Neutrophil (primary cell): ENCODE measurements at regions not wholly inside any gene's neighbourhood (a gene's known extent, or its start where the extent isn't known, plus 50 kb on each side); places are given as distances from the start of the nearest gene placed in this dataset.

Experiments
- H3K27ac ChIP-seq: fragments of 200-600 bp; sonication (generic); 2 replicates; pipeline ENCODE4 v1.5.1; 2016; ENCODE audit warnings: mild to moderate bottlenecking, moderate library complexity
- H3K27me3 ChIP-seq: fragments of 200-600 bp; sonication (generic); 2 replicates; pipeline ENCODE4 v1.6.0; 2016; ENCODE audit warnings: mild to moderate bottlenecking
- H3K36me3 ChIP-seq: fragments of 200-600 bp; sonication (generic); 2 replicates; pipeline ENCODE4 v1.5.1; 2017
- H3K4me1 ChIP-seq, 2 experiments: fragments of 200-600 bp in 1 of 2; sonication (generic) in 1 of 2; 1 replicate in 1 of 2; 2 replicates in 1 of 2; pipeline versions ENCODE4 v1.5.1 to v1.6.1; 2013 to 2016; ENCODE audit warnings: low read depth in 1 of 2, low read length in 1 of 2, mild to moderate bottlenecking in 1 of 2, moderate library complexity in 1 of 2; ENCODE audit not compliant: control insufficient read depth in 1 of 2, insufficient read depth in 1 of 2
- H3K4me3 ChIP-seq, 2 experiments: fragments of 200-600 bp in 1 of 2; sonication (generic) in 1 of 2; 1 replicate in 1 of 2; 2 replicates in 1 of 2; pipeline ENCODE4 v1.5.1; 2013 to 2016; ENCODE audit warnings: low read depth in 1 of 2, low read length in 1 of 2, mild to moderate bottlenecking in 1 of 2, moderate library complexity in 1 of 2
- H3K9me3 ChIP-seq: fragments of 200-600 bp; sonication (generic); 2 replicates; pipeline ENCODE4 v1.5.1; 2016
- CTCF ChIP-seq: fragments of 200-600 bp; sonication (generic); IDR thresholded peaks from 2 replicates; pipeline ENCODE4 v1.5.1; 2016; ENCODE audit warnings: antibody characterized with exemption

GRCh38 chr9:106772523-106773290 lies 90.3 kb upstream of the ZNF462 start:
- H3K27me3 ChIP-seq, result no peaks in the 10 kb centered on the region
- no peaks in the 10 kb centered on the region for H3K36me3 ChIP-seq
- no peak overlapping the region for H3K4me3 ChIP-seq
- H3K27ac ChIP-seq, result no peak overlapping the region
- no peak for TF ChIP-seq CTCF
- H3K4me1 ChIP-seq, result no peaks in the 10 kb centered on the region
- no peaks in the 10 kb centered on the region for H3K9me3 ChIP-seq

- Histone ChIP-seq H3K9me3 (no peaks in the 10 kb centered on the region), H3K36me3 (no peaks in the 10 kb centered on the region), H3K27me3 (no peaks in the 10 kb centered on the region), H3K4me1 (no peaks in the 10 kb centered on the region), H3K4me3 (no peak overlapping the region), H3K27ac (no peak overlapping the region)
- TF ChIP-seq CTCF, result no peak
Observed at GRCh38 chr9:106773750-106774149, 89.2 kb upstream of the ZNF462 start.

GRCh38 chr9:106775960-106776359 lies 87.0 kb upstream of the ZNF462 start:
- no peak overlapping the region for H3K27ac ChIP-seq
- TF ChIP-seq CTCF, result no peak
- H3K36me3 ChIP-seq, result no peaks in the 10 kb centered on the region
- no peaks in the 10 kb centered on the region for H3K9me3 ChIP-seq
- H3K4me3 ChIP-seq, result no peak overlapping the region
- H3K27me3 ChIP-seq, result no peaks in the 10 kb centered on the region
- no peaks in the 10 kb centered on the region for H3K4me1 ChIP-seq

GRCh38 chr9:106779796-106780195 lies 83.2 kb upstream of the ZNF462 start:
- no peaks in the 10 kb centered on the region for H3K9me3 ChIP-seq
- no peaks in the 10 kb centered on the region for H3K27me3 ChIP-seq
- H3K27ac ChIP-seq, result no peak overlapping the region
- H3K36me3 ChIP-seq, result no peaks in the 10 kb centered on the region
- TF ChIP-seq CTCF, result no peak
- no peaks in the 10 kb centered on the region for H3K4me1 ChIP-seq
- H3K4me3 ChIP-seq, result no peak overlapping the region

- no peak overlapping the region for H3K27ac ChIP-seq
- H3K4me1 ChIP-seq, result no peaks in the 10 kb centered on the region
- TF ChIP-seq CTCF, result no peak
- no peaks in the 10 kb centered on the region for H3K27me3 ChIP-seq
- no peaks in the 10 kb centered on the region for H3K9me3 ChIP-seq
- no peak overlapping the region for H3K4me3 ChIP-seq
- no peaks in the 10 kb centered on the region for H3K36me3 ChIP-seq
Observed at GRCh38 chr9:106783121-106783520, 79.8 kb upstream of the ZNF462 start.
